AG04449 (cell line): ENCODE measurements at regions not wholly inside any gene's neighbourhood (a gene's known extent, or its start where the extent isn't known, plus 50 kb on each side); places are given as distances from the start of the nearest gene placed in this dataset.

Experiments used
- CTCF ChIA-PET: fragments of 350-600 bp; formaldehyde crosslinking; extraction: SDS; loops from one replicate; lab custom pipeline; 2021; ENCODE audit warnings: antibody characterized with exemption; lab: Yijun Ruan, JAX
- POLR2A ChIA-PET: fragments of 400-600, 350-600 bp; formaldehyde crosslinking; extraction: SDS; loops from one replicate; lab custom pipeline; 2020; ENCODE audit warnings: antibody characterized with exemption, inconsistent platforms; lab: Yijun Ruan, JAX
- DNase-seq: peaks from one replicate; pipeline ENCODE4 v3.0.0-alpha.2; 2010; ENCODE audit warnings: low read depth, low spot score
- H3K4me3 ChIP-seq: 2 replicates; pipeline ENCODE4 v1.5.1; 2011; ENCODE audit warnings: low read depth, mild to moderate bottlenecking, control low read depth, low read length
- TF ChIP-seq, protein P1 (sequence below): IDR thresholded peaks from one replicate; pipeline ENCODE4 v1.5.1; 2011; ENCODE audit warnings: mild to moderate bottlenecking, moderate library complexity, low read length, control low read depth, inconsistent platforms; ENCODE audit not compliant: insufficient read depth; ENCODE audit errors: missing control alignments

DNA sequence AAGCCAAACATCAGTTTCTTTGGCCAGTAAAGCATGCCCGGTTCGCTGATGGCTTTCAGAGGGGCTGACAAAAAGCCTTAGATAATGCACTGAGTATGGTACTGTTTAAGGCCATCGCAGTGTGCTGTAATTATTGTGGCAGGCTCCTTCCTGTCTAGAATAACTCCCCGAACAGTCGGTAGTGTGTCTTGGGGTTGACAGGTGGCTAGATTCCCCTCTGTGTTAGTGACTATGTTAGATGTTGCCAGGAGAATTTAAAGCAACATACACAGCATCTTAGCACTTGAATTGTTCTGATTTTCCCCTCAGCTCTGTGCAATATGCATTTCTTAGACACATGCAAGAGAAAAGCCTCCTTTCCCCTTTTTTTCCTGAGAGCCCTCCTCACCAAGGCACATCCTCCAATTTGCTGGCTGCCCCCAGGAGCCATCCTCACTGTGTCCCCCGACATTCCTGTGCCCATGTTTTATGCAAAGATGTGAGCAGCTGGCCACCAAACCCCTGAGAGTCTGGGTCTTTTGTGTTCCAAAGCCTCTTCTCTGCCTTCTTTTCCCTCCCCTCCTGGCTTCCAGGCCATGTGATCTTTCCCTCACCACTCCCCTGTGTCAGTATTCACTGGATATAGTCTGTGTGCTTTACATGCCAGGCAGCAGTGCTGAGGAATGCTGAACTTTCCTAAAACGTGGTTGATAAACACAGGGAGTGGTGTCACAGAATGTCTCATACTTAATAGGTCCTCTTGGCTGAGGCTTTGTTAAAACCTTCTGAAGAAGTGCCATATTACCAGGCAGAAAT is 331.5 kb downstream of the HRH4 start:
- CTCF ChIA-PET = no interaction called here
- no peak overlapping the region for H3K4me3 ChIP-seq
- no peak for DNase-seq
- TF ChIP-seq, protein P1, sequence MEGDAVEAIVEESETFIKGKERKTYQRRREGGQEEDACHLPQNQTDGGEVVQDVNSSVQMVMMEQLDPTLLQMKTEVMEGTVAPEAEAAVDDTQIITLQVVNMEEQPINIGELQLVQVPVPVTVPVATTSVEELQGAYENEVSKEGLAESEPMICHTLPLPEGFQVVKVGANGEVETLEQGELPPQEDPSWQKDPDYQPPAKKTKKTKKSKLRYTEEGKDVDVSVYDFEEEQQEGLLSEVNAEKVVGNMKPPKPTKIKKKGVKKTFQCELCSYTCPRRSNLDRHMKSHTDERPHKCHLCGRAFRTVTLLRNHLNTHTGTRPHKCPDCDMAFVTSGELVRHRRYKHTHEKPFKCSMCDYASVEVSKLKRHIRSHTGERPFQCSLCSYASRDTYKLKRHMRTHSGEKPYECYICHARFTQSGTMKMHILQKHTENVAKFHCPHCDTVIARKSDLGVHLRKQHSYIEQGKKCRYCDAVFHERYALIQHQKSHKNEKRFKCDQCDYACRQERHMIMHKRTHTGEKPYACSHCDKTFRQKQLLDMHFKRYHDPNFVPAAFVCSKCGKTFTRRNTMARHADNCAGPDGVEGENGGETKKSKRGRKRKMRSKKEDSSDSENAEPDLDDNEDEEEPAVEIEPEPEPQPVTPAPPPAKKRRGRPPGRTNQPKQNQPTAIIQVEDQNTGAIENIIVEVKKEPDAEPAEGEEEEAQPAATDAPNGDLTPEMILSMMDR = no peak
- POLR2A ChIA-PET = no interaction called here

DNA sequence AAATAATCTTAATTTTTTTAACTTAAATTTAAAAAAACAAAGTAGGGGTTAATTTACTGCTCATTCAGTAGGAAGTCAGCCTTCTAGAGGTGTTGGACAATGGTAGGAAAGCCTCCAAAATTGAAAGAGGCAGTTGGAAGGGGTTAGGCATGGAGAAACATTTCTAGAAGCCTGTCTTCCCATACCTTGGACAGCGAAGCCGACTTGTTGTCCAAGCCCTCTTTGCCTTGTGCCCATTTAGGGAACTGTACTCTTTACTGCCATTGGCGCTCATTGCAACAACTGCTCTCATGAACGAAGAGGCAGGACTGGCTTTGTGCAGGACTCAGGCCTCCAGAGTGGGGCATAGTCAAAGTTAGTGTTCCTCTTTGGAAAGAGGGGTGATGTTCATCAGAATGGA is 333.3 kb downstream of the HRH4 start:
- no peak overlapping the region for H3K4me3 ChIP-seq
- no peak for DNase-seq
- ChIA-PET POLR2A (no interaction called here), CTCF (no interaction called here)
- TF ChIP-seq, protein P1 = no peak

DNA sequence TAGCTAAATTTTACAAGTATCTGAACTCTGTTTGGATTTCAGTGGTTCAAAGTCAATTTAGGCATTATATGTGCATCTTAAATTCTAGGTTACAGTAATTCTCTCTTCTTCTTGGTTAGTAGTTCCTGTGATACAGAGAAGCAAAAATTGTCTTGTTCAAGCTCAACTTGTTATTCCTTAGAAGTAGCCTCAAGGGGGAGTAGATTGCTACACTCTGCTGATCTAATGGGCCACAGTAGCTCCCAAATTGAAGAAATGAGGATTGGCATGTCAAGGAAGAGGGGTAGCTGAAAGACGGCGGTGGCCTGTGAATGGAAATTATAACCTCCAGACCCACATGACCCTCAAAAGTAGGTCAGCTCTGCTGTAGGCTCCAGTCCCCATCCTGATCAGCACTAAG is 334.7 kb downstream of the HRH4 start:
- TF ChIP-seq, protein P1 = no peak
- CTCF ChIA-PET = no interaction called here
- DNase-seq = no peak
- no peak overlapping the region for H3K4me3 ChIP-seq
- POLR2A ChIA-PET = no interaction called here

DNA sequence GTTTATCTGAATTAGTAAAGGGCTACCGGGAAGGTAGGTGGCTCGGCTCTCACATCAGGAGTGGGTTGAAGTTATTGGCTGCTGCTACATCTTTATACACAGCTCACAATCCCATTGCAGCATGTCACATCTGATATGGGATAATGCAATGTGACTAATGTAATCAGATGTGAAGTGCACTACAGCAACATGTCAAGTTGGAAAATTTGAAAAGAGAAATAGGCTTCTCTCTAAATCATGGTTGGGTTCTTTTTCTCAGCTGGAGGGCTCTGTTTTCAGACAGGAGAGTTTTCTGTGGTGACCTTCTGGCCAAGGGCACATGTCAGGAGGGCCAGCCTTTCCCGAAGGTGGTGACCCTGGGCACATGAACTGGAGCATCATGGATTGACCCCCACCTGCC is 337.5 kb downstream of the HRH4 start:
- ChIA-PET POLR2A (no interaction called here), CTCF (no interaction called here)
- no peak for DNase-seq
- H3K4me3 ChIP-seq = no peak overlapping the region
- TF ChIP-seq, protein P1 = no peak

DNA sequence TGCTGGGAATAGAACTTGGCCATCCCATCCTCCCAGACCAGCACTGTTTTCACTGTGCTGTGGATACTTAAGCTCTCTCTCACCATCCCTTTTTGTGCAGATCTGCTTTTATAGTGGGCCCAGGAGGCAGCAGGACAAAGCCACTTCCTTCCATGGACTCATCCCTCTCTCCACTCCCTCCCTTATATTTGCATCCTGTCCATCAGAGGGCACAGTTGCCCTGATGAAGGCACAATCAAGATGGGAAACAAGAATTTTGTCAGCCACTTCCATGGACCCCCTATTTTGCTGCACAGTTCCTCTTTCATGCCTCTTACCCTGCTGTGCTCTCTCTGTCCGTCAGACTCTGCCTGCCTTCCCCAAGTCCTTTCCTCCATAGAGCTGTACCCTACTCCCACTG is 338.7 kb downstream of the HRH4 start:
- CTCF ChIA-PET = no interaction called here
- no peak overlapping the region for H3K4me3 ChIP-seq
- POLR2A ChIA-PET = no interaction called here
- no peak for DNase-seq
- TF ChIP-seq, protein P1 = peak; percentile 3

DNA sequence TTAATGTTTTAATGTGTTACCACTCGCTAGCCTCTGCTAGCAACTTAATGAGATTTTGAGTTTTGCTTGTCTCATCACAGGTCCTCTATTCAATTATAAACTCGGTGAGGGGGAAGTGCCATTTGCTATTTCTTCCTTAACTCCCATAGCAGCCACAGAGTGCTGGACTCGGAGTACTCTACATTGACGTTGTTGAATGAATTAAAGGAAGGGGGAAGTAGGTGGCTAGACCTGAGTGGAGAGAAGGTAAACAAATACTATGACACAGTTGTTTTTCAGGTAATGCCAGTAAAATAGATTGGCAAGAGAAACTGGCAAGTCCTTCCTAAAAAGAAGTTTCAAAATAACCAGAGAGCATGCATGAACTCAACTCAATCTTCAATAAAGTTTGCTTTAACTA is 339.3 kb downstream of the HRH4 start:
- POLR2A ChIA-PET = no interaction called here
- TF ChIP-seq, protein P1 = no peak
- no peak overlapping the region for H3K4me3 ChIP-seq
- no peak for DNase-seq
- CTCF ChIA-PET = no interaction called here
